HCT116 (cell line): ENCODE measurements at regions not wholly inside any gene's neighbourhood (a gene's known extent, or its start where the extent isn't known, plus 50 kb on each side); places are given as distances from the start of the nearest gene placed in this dataset.

Source experiments
- CTCF ChIP-seq, 3 experiments: fragments of 200-600 bp in 1 of 3; sonication (generic) in 1 of 3; IDR thresholded peaks in 2 of 3; conservative IDR thresholded peaks in 1 of 3; 2 replicates each; pipeline ENCODE4 v1.5.1; 2012 to 2017; ENCODE audit warnings: low read depth in 2 of 3, low read length in 2 of 3, antibody characterized with exemption in 1 of 3, borderline replicate concordance in 1 of 3, control low read depth in 1 of 3, mild to moderate bottlenecking in 1 of 3, mixed read lengths in 1 of 3, mixed run types in 1 of 3, moderate library complexity in 1 of 3; ENCODE audit not compliant: insufficient read depth in 1 of 3
- EZH2phosphoT487 ChIP-seq: fragments of 200-600 bp; IDR thresholded peaks from 2 replicates; pipeline ENCODE4 v1.6.1; 2018; ENCODE audit warnings: antibody characterized with exemption, borderline replicate concordance
- MAX ChIP-seq: IDR thresholded peaks from 2 replicates; pipeline ENCODE4 v1.6.1; 2012
- POLR2A ChIP-seq: IDR thresholded peaks from 2 replicates; pipeline ENCODE4 v1.7.0; 2011; ENCODE audit warnings: borderline replicate concordance; ENCODE audit not compliant: insufficient read depth, insufficient read length; ENCODE audit errors: extremely low read depth
- POLR2AphosphoS5 ChIP-seq: IDR thresholded peaks from 2 replicates; pipeline ENCODE4 v1.6.1; 2011; ENCODE audit warnings: mild to moderate bottlenecking, low read depth, low read length, moderate library complexity
- REST ChIP-seq: IDR thresholded peaks from 2 replicates; pipeline ENCODE4 v1.6.1; 2012; ENCODE audit warnings: low read depth

GRCh38 chrX:13936521-13937225, 93.0 kb downstream of the GEMIN8 start:
- TF ChIP-seq MAX (no peak), CTCF (IDR thresholded peaks at IDR 0.05 in 2 of 3, conservative IDR thresholded peaks at IDR 0.05 in 1 of 3; ENCODE audit: borderline replicate concordance in 1 of 3, insufficient read depth in 1 of 3, low read depth in 2 of 3, low read length in 2 of 3) (no peak), POLR2AphosphoS5 (no peak), POLR2A (no peak), EZH2phosphoT487 (no peak), REST (no peak)
